T-cell (primary cell): ENCODE measurements at regions not wholly inside any gene's neighbourhood (a gene's known extent, or its start where the extent isn't known, plus 50 kb on each side); places are given as distances from the start of the nearest gene placed in this dataset.

Experiments used
- ATAC-seq, 4 experiments: fragments of 200-7000 bp in 3 of 4; fragments of 150-1000 bp in 1 of 4; cut with Tn5 transposase; replicated peaks in 1 of 4; 1 replicate in 3 of 4; 2 replicates in 1 of 4; pipeline ENCODE4 v1.10.0; 2021; ENCODE audit warnings: moderate library complexity in 3 of 4, mild to moderate bottlenecking in 2 of 4, moderate number of reproducible peaks in 1 of 4
- CTCF ChIA-PET, 2 donors: fragments of 300-600 bp; sonication (Branson Sonifier 250); formaldehyde crosslinking; loops; one replicate each; lab custom pipeline; 2022; ENCODE audit warnings: antibody characterized with exemption in 2 of 2; lab: Charles Lee
- POLR2A ChIA-PET, 2 donors: fragments of 300-600 bp; sonication (Branson Sonifier 250); formaldehyde crosslinking; loops; one replicate each; lab custom pipeline; 2022; ENCODE audit warnings: antibody characterized with exemption in 2 of 2; lab: Charles Lee
- DNase-seq, 35 experiments: peaks; one replicate each; pipeline versions ENCODE4 v3.0.0 to v3.0.0-alpha.2; 2013 to 2023
- H3K27ac ChIP-seq: one replicate; pipeline ENCODE4 v1.5.1; 2013; ENCODE audit warnings: low read length
- H3K27me3 ChIP-seq, 2 experiments: replicated peaks in 1 of 2; 1 replicate in 1 of 2; 2 replicates in 1 of 2; pipeline versions ENCODE4 v1.6.1 to v1.7.0; 2013; ENCODE audit warnings: low read length in 1 of 2, mixed read lengths in 1 of 2; ENCODE audit not compliant: control insufficient read depth in 2 of 2, insufficient read depth in 2 of 2; ENCODE audit errors: extremely low read depth in 1 of 2
- H3K36me3 ChIP-seq, 2 donors: 1 replicate in 1 of 2; 2 replicates in 1 of 2; pipeline versions ENCODE4 v1.6.1 to v1.7.0; 2013; ENCODE audit warnings: low read length in 1 of 2; ENCODE audit not compliant: control insufficient read depth in 2 of 2, insufficient read depth in 1 of 2; ENCODE audit errors: extremely low read depth in 1 of 2
- H3K4me1 ChIP-seq, 2 experiments: 1 replicate in 1 of 2; 2 replicates in 1 of 2; pipeline versions ENCODE4 v1.6.1 to v1.7.0; 2013; ENCODE audit warnings: low read length in 2 of 2, mixed read lengths in 1 of 2; ENCODE audit not compliant: insufficient read depth in 2 of 2, control insufficient read depth in 1 of 2; ENCODE audit errors: extremely low read depth in 1 of 2
- H3K4me3 ChIP-seq, 2 donors: 1 replicate in 1 of 2; 2 replicates in 1 of 2; pipeline versions ENCODE4 v1.5.1 to v1.7.0; 2013; ENCODE audit warnings: mild to moderate bottlenecking in 2 of 2, low read length in 1 of 2, moderate library complexity in 1 of 2; ENCODE audit not compliant: control insufficient read depth in 1 of 2; ENCODE audit errors: extremely low read depth in 1 of 2
- H3K9me3 ChIP-seq: 2 replicates; pipeline ENCODE4 v1.7.0; 2013
- H3K27ac Mint-ChIP-seq, 2 donors: one replicate each; pipeline ENCODE4 v1.8.0; 2020 to 2021; ENCODE audit warnings: mild to moderate bottlenecking in 2 of 2, mixed read lengths in 2 of 2
- H3K27me3 Mint-ChIP-seq, 2 donors: one replicate each; pipeline ENCODE4 v1.8.0; 2021 to 2022; ENCODE audit warnings: mixed read lengths in 2 of 2
- H3K36me3 Mint-ChIP-seq: one replicate; pipeline ENCODE4 v1.8.0; 2021; ENCODE audit warnings: mixed read lengths
- H3K4me1 Mint-ChIP-seq, 3 donors: one replicate each; pipeline ENCODE4 v1.8.0; 2020 to 2022; ENCODE audit warnings: mixed read lengths in 3 of 3, mild to moderate bottlenecking in 1 of 3
- H3K4me3 Mint-ChIP-seq, 3 donors: one replicate each; pipeline ENCODE4 v1.8.0; 2020 to 2022; ENCODE audit warnings: mild to moderate bottlenecking in 3 of 3, mixed read lengths in 3 of 3, moderate library complexity in 3 of 3
- H3K9me3 Mint-ChIP-seq, 3 donors: one replicate each; pipeline ENCODE4 v1.8.0; 2020 to 2022; ENCODE audit warnings: mixed read lengths in 3 of 3
- WGBS: methylation state at CpG from one replicate; pipeline ENCODE4 v1.1.5; 2013; ENCODE audit warnings: missing lambda C conversion rate; ENCODE audit not compliant: insufficient coverage; 5-methylcytosine and 5-hydroxymethylcytosine counted together

- Mint-ChIP-seq H3K4me1 (no peaks in the 10 kb centered on the region), H3K27ac (no peak overlapping the region), H3K36me3 (no peaks in the 10 kb centered on the region), H3K4me3 (no peak overlapping the region), H3K27me3 (peaks cover 26 to 30% of the 10 kb centered on the region in 2 donors), H3K9me3 (no peaks in the 10 kb centered on the region)
- POLR2A ChIA-PET, result no interaction called here
- H3K36me3 ChIP-seq, result no peaks in the 10 kb centered on the region
- CTCF ChIA-PET, result no interaction called here
- no peak overlapping the region for H3K27ac ChIP-seq
- DNase-seq (no peak), ATAC-seq (no peak)
- H3K9me3 ChIP-seq, result no peaks in the 10 kb centered on the region
- H3K4me3 ChIP-seq, result no peak overlapping the region
- no peaks in the 10 kb centered on the region for H3K4me1 ChIP-seq
- peaks cover 0 to 14% of the 10 kb centered on the region in 2 experiments for H3K27me3 ChIP-seq
- WGBS, result 60% methylated on average over 1 of the region's 1 CpG
Observed at GRCh38 chr15:62607114-62607462, 435.5 kb upstream of the TPM1 start.

DNA sequence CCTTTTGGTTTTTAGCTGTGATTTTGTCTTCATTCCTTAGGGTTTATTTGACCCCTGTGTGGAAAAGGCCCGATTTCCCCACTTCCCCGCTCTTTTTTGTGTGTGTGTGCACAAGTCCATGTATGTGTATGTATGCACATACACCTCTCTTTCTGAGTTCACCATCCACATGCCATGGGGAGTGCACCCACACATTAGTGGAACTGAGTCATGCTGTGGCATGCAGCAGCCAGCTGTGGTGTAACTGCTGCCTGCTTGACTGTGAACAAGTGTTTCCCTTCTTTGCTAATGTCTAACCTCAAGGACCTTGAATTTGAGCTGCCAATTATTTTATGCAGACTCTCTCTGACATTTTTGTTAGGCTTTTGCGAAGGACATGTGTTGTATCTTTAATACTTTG lies 434.9 kb upstream of the TPM1 start:
- no peaks in the 10 kb centered on the region for H3K4me1 Mint-ChIP-seq
- Histone ChIP-seq H3K4me1 (no peaks in the 10 kb centered on the region), H3K27me3 (peaks cover 0 to 14% of the 10 kb centered on the region in 2 experiments), H3K9me3 (no peaks in the 10 kb centered on the region), H3K4me3 (no peak overlapping the region), H3K27ac (no peak overlapping the region), H3K36me3 (no peaks in the 10 kb centered on the region)
- H3K9me3 Mint-ChIP-seq, result no peaks in the 10 kb centered on the region
- no peak for DNase-seq
- ChIA-PET CTCF (no interaction called here), POLR2A (no interaction called here)
- peaks cover 29 to 30% of the 10 kb centered on the region in 2 donors for H3K27me3 Mint-ChIP-seq
- H3K36me3 Mint-ChIP-seq, result no peaks in the 10 kb centered on the region
- ATAC-seq, result no peak
- no peak overlapping the region for H3K4me3 Mint-ChIP-seq
- WGBS, result no CpG with 5 or more reads among the region's 3 CpGs
- no peak overlapping the region for H3K27ac Mint-ChIP-seq

DNA sequence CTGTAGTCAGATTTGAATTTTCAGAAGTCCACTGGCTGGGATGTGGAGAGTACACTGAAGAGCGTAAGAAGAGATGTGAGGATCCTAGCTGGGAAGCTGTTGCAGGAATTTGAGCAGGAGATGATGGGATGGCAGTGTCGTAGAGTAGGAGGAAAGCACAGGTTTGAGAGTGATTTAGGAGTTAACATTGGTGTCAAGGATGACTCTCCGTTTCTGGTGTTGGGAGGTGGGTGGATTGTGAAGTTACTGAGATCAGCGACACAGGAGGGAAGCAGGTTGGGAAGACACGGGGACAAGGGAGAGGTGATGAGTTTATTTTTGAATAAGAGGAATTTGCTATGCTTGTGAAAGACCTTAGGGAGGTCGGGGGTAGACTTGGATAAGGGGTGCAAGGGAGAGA lies 434.2 kb upstream of the TPM1 start:
- Histone ChIP-seq H3K27me3 (peaks cover 0 to 14% of the 10 kb centered on the region in 2 experiments), H3K4me3 (no peak overlapping the region), H3K36me3 (no peaks in the 10 kb centered on the region), H3K27ac (no peak overlapping the region), H3K9me3 (no peaks in the 10 kb centered on the region), H3K4me1 (no peaks in the 10 kb centered on the region)
- H3K9me3 Mint-ChIP-seq, result no peaks in the 10 kb centered on the region
- H3K27me3 Mint-ChIP-seq, result peaks cover 26 to 29% of the 10 kb centered on the region in 2 donors
- H3K27ac Mint-ChIP-seq, result no peak overlapping the region
- no peak overlapping the region for H3K4me3 Mint-ChIP-seq
- H3K36me3 Mint-ChIP-seq, result no peaks in the 10 kb centered on the region
- 76% methylated on average over 6 of the region's 6 CpGs for WGBS
- ATAC-seq (no peak), DNase-seq (no peak)
- ChIA-PET POLR2A (no interaction called here), CTCF (no interaction called here)
- no peaks in the 10 kb centered on the region for H3K4me1 Mint-ChIP-seq

DNA sequence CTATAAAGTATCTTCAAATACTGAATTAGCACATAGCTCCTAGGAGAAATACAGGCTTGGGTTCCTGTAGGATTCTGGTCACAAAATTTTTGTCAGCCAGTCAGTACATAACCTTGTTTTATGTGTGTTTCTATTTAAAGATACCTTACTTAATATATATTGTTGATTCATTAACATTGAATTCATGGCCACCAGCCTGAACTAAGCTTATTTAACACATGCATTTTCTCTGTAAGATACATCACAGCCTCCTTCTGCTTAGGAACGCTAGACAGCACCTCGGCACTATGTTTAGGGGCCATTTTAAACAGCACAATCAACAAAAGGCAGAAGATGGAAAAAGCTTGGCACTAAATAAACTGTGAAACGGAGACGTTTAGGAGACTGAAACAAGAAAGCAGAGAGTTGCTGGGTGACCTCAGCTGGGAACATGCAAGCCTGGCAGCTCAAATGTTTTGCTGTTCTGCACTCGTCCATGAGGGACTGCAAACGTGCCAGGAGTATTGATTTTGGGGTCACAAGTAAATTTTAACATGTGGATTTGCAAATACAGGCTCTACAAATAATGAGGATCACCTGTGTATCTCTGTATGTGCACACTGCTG lies 432.2 kb upstream of the TPM1 start:
- H3K27ac ChIP-seq, result no peak overlapping the region
- H3K36me3 ChIP-seq, result no peaks in the 10 kb centered on the region
- CTCF ChIA-PET, result interaction anchor here in 1 of 2 donors (0.6 kb wide), 1 partner anchor 14 kb away, joined by 4 read pairs; no protein-coding TSS in a partner anchor
- 62% methylated on average over 6 of the region's 6 CpGs for WGBS
- no peaks in the 10 kb centered on the region for H3K4me1 ChIP-seq
- no peak overlapping the region for H3K4me3 Mint-ChIP-seq
- POLR2A ChIA-PET, result no interaction called here
- H3K4me3 ChIP-seq, result no peak overlapping the region
- H3K9me3 Mint-ChIP-seq, result no peaks in the 10 kb centered on the region
- ATAC-seq (no peak), DNase-seq (no peak)
- H3K9me3 ChIP-seq, result no peaks in the 10 kb centered on the region
- no peaks in the 10 kb centered on the region for H3K36me3 Mint-ChIP-seq
- H3K27ac Mint-ChIP-seq, result no peak overlapping the region
- no peaks in the 10 kb centered on the region for H3K4me1 Mint-ChIP-seq
- peaks cover 0 to 14% of the 10 kb centered on the region in 2 experiments for H3K27me3 ChIP-seq
- peaks cover 26 to 27% of the 10 kb centered on the region in 2 donors for H3K27me3 Mint-ChIP-seq

- no peak for ATAC-seq
- no CpG with 5 or more reads among the region's 2 CpGs for WGBS
Observed at GRCh38 chr15:62611002-62611401, 431.5 kb upstream of the TPM1 start.

DNA sequence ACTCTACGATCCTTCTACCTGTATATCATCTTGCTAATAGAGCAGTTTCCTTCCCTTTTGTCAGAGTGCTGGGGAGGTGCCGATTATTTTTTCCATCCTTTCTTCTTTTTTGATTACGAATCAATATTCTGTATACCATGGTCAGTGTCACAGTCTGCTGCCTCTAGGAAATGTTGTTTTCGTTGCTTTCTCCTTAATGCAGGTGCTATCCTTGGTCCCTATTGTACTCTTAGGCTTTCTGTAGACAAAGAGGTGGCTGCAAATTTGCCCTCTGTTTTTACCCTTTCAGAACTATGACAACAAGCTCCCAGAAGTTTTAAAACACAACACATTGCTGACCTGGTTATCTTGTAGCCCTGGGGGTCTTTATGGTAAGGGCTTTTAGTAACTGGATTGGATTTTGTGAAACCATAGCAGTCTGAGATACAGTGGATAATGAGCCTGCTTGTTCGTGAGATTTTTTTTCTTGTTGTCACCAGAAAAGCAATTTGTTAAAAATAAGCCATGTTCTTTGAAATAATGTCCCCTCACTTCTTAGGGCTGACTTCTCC lies 430.3 kb upstream of the TPM1 start:
- POLR2A ChIA-PET, result no interaction called here

More at GRCh38 chr15:62611002-62611401, 431.5 kb upstream of the TPM1 start:
- H3K4me3 Mint-ChIP-seq, result no peak overlapping the region
- no peak overlapping the region for H3K27ac ChIP-seq
- peaks cover 23 to 27% of the 10 kb centered on the region in 2 donors for H3K27me3 Mint-ChIP-seq
- DNase-seq, result no peak
- no peaks in the 10 kb centered on the region for H3K4me1 Mint-ChIP-seq
- H3K27ac Mint-ChIP-seq, result no peak overlapping the region
- ChIA-PET POLR2A (no interaction called here), CTCF (no interaction called here)
- peaks cover 0 to 14% of the 10 kb centered on the region in 2 experiments for H3K27me3 ChIP-seq
- no peaks in the 10 kb centered on the region for H3K36me3 Mint-ChIP-seq
- no peaks in the 10 kb centered on the region for H3K36me3 ChIP-seq
- no peaks in the 10 kb centered on the region for H3K9me3 Mint-ChIP-seq
- no peaks in the 10 kb centered on the region for H3K4me1 ChIP-seq
- no peaks in the 10 kb centered on the region for H3K9me3 ChIP-seq
- no peak overlapping the region for H3K4me3 ChIP-seq

More for the DNA sequence above, 430.3 kb upstream of the TPM1 start:
- H3K27me3 ChIP-seq, result peaks cover 0 to 10% of the 10 kb centered on the region in 2 experiments
- H3K36me3 ChIP-seq, result no peaks in the 10 kb centered on the region
- peaks cover 23 to 27% of the 10 kb centered on the region in 2 donors for H3K27me3 Mint-ChIP-seq
- H3K36me3 Mint-ChIP-seq, result no peaks in the 10 kb centered on the region
- no CpG with 5 or more reads among the region's 5 CpGs for WGBS
- no peak overlapping the region for H3K27ac Mint-ChIP-seq
- no peaks in the 10 kb centered on the region for H3K4me1 Mint-ChIP-seq
- H3K9me3 ChIP-seq, result no peaks in the 10 kb centered on the region
- H3K4me3 Mint-ChIP-seq, result no peak overlapping the region
- H3K9me3 Mint-ChIP-seq, result no peaks in the 10 kb centered on the region
- ATAC-seq, result no peak
- CTCF ChIA-PET, result no interaction called here
- H3K4me1 ChIP-seq, result no peaks in the 10 kb centered on the region
- no peak overlapping the region for H3K4me3 ChIP-seq
- no peak overlapping the region for H3K27ac ChIP-seq
- no peak for DNase-seq
